ENCODE measurements at regions not wholly inside any gene's neighbourhood (a gene's known extent, or its start where the extent isn't known, plus 50 kb on each side); places are given as distances from the start of the nearest gene placed in this dataset.

DNA sequence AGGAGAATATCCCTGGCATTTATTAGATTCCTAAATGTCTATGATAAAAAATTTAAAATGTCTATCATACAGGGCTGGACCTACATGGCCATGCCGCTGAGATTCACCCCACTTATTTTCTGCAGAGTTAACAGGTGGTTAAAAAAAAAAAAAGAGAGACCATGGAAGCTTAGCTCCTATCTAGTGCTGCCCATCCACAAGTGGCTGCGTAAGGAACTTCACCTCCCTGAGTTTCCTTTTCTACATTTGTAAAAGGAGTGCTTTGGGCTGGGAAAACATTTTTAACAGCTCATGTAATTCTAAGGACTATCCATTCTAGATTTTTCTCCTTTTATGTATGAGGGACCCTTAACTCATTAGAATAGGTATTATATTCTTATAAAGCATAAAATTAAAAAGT, 534.1 kb downstream of the MMUT start:
- H3K27ac ChIP-seq = no peak overlapping the region
- ChIA-PET CTCF (interaction anchor here (0.6 kb wide), 1 partner anchor 426 kb away, joined by 5 read pairs; no protein-coding TSS in a partner anchor), POLR2A (ENCODE audit: low non-redundant PET) (no interaction called here)
- TF ChIP-seq, protein P1, sequence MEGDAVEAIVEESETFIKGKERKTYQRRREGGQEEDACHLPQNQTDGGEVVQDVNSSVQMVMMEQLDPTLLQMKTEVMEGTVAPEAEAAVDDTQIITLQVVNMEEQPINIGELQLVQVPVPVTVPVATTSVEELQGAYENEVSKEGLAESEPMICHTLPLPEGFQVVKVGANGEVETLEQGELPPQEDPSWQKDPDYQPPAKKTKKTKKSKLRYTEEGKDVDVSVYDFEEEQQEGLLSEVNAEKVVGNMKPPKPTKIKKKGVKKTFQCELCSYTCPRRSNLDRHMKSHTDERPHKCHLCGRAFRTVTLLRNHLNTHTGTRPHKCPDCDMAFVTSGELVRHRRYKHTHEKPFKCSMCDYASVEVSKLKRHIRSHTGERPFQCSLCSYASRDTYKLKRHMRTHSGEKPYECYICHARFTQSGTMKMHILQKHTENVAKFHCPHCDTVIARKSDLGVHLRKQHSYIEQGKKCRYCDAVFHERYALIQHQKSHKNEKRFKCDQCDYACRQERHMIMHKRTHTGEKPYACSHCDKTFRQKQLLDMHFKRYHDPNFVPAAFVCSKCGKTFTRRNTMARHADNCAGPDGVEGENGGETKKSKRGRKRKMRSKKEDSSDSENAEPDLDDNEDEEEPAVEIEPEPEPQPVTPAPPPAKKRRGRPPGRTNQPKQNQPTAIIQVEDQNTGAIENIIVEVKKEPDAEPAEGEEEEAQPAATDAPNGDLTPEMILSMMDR (conservative IDR thresholded peaks at IDR 0.05; ENCODE audit: low read depth) = no peak
- no peak for DNase-seq (ENCODE audit: low spot score)

DNA sequence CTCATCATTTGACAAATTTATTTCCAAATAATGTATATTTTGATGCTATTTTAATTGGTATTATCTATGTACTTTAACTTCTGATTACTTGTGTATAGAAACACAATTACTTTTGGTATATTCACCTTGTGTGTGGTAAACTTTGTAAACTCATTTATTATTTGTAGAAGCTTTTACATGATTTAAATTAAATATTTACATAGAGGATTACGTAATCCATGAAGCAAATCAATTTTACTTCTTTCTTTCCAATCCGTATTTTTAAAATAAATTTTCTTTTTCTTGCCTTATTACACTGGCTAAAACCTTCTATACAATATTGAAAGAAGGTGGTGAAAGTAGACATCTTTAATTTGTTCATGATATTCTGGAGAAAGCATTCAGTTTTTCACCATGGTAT, 540.2 kb downstream of the MMUT start:
- ChIA-PET POLR2A (ENCODE audit: low non-redundant PET) (no interaction called here), CTCF (no interaction called here)
- TF ChIP-seq, protein P1 (conservative IDR thresholded peaks at IDR 0.05; ENCODE audit: low read depth) = no peak
- no peak overlapping the region for H3K27ac ChIP-seq
- DNase-seq (ENCODE audit: low spot score) = no peak

DNA sequence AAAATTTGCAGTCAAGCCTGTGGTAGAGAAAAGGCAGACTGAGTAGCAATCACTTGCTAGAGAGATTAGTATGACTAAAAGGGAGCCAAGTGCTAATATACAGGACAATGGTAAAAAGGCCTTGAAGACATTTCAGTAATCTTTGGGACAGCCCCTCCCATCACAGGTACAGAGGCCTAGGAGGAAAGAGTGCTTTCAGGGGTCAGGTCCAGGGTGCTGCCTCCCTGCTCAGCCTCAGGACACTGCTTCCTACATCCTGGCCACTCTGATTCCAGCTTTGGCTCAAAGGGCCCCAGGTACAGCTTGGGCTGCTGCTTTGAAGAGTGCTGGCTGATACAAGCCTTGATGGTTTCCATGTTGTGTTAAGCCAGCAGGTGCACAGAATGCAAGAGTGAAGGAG, 543.5 kb downstream of the MMUT start:
- DNase-seq (ENCODE audit: low spot score) = no peak
- no peak overlapping the region for H3K27ac ChIP-seq
- POLR2A ChIA-PET (ENCODE audit: low non-redundant PET) = no interaction called here
- TF ChIP-seq, protein P1 (conservative IDR thresholded peaks at IDR 0.05; ENCODE audit: low read depth) = no peak
- CTCF ChIA-PET = no interaction called here

DNA sequence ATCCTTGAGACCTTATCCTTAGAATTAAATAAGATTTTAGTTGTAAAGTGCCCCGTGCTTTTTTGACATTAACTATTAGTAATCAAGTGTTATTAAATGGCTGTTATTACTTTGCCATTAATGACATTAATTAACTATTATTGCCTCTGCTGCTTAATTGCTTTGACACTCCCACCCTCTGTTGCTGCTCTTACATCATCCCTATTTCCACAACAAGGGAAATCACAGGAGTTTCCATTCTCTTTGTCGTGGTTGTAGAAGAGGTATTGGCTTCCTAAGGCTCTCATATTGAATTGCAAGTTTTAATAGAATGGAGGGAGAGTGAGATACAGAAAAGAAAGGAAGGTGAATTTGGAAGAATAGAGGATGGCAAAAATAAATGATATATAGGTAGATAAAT, 545.8 kb downstream of the MMUT start:
- POLR2A ChIA-PET (ENCODE audit: low non-redundant PET) = no interaction called here
- no peak for DNase-seq (ENCODE audit: low spot score)
- CTCF ChIA-PET = no interaction called here
- TF ChIP-seq, protein P1 (conservative IDR thresholded peaks at IDR 0.05; ENCODE audit: low read depth) = no peak
- H3K27ac ChIP-seq = no peak overlapping the region

DNA sequence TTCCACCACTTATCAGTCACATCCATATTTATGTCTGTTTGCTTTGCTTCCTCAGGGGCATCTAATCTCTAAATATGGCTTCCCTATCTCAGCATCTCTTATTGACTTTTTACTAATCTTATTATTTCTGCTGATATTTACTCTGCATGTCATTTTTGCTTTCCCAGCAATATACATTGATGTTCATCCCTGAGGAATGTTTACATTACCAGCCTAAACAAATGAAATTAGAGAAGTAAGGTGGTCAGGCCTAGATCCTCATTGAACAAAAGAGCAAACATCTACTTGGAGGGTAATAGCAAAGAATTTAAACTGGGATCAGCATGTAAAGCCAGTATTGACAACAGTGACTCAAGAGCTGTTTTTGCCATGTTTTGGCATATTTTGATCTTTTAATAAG, 546.4 kb downstream of the MMUT start:
- CTCF ChIA-PET = no interaction called here
- DNase-seq (ENCODE audit: low spot score) = no peak
- H3K27ac ChIP-seq = no peak overlapping the region
- TF ChIP-seq, protein P1 (conservative IDR thresholded peaks at IDR 0.05; ENCODE audit: low read depth) = no peak
- POLR2A ChIA-PET (ENCODE audit: low non-redundant PET) = no interaction called here

DNA sequence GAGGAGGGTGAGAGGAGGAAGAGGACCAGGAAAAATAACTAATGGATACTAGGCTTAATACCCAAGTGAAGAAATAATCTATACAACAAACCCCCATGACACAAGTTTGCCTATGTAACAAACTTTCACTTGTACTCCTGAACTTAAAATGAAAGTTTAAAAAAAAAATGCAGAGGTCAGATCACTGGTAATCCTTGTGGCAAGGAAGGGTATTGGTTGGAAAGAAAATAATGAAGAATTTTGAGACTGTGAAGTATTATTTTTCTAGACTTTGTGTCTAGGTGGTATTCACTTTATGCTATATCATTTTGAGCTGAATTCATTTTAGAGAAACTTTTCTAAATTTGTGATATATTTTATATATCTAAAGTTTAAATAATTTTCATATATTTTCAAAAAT, 547.5 kb downstream of the MMUT start:
- POLR2A ChIA-PET (ENCODE audit: low non-redundant PET) = no interaction called here
- CTCF ChIA-PET = no interaction called here

More for the DNA sequence above, 547.5 kb downstream of the MMUT start:
- no peak for DNase-seq (ENCODE audit: low spot score)
- no peak overlapping the region for H3K27ac ChIP-seq
- TF ChIP-seq, protein P1 (conservative IDR thresholded peaks at IDR 0.05; ENCODE audit: low read depth) = no peak

Measured in RWPE1 (cell line).